GM23338 (cell line): ENCODE measurements at regions not wholly inside any gene's neighbourhood (a gene's known extent, or its start where the extent isn't known, plus 50 kb on each side); places are given as distances from the start of the nearest gene placed in this dataset.

Source experiments
- ATAC-seq: fragments of 200-7000 bp; cut with Tn5 transposase; 3 replicates; pipeline ENCODE4 v1.9.1; 2020
- DNase-seq: peaks from one replicate; pipeline ENCODE4 v3.0.0-alpha.2; 2015; ENCODE audit warnings: low spot score
- H2AFZ ChIP-seq: fragments of 200-600 bp; sonication (generic); 2 replicates; pipeline ENCODE4 v1.8.0; 2016; ENCODE audit warnings: antibody characterized with exemption, mild to moderate bottlenecking, moderate library complexity
- H3F3A ChIP-seq: fragments of 200-600 bp; sonication (generic); replicated peaks from 2 replicates; pipeline ENCODE4 v1.8.0; 2017; ENCODE audit warnings: antibody characterized with exemption, mixed run types, low read depth
- H3K27ac ChIP-seq: fragments of 200-600 bp; sonication (generic); 2 replicates; pipeline ENCODE4 v1.6.1; 2016; ENCODE audit warnings: low read depth
- H3K27me3 ChIP-seq: fragments of 200-600 bp; sonication (generic); 2 replicates; pipeline ENCODE4 v1.8.0; 2016; ENCODE audit warnings: mild to moderate bottlenecking, mixed run types, moderate library complexity; ENCODE audit not compliant: insufficient read depth
- H3K36me3 ChIP-seq: fragments of 200-600 bp; sonication (generic); 2 replicates; pipeline ENCODE4 v1.8.0; 2016; ENCODE audit warnings: mild to moderate bottlenecking; ENCODE audit not compliant: insufficient read depth
- H3K4me1 ChIP-seq: fragments of 200-600 bp; sonication (generic); 2 replicates; pipeline ENCODE4 v1.8.0; 2016; ENCODE audit warnings: mild to moderate bottlenecking, moderate library complexity; ENCODE audit not compliant: insufficient read depth
- H3K4me2 ChIP-seq: fragments of 200-600 bp; sonication (generic); 2 replicates; pipeline ENCODE4 v1.7.1; 2017; ENCODE audit warnings: mixed run types
- H3K4me3 ChIP-seq: fragments of 200-600 bp; sonication (generic); 2 replicates; pipeline ENCODE4 v1.6.1; 2016; ENCODE audit warnings: mixed run types
- H3K79me2 ChIP-seq: fragments of 200-600 bp; sonication (generic); replicated peaks from 2 replicates; pipeline ENCODE4 v1.8.0; 2017; ENCODE audit warnings: mild to moderate bottlenecking; ENCODE audit not compliant: insufficient read depth
- H3K9me2 ChIP-seq: fragments of 200-600 bp; sonication (generic); 2 replicates; pipeline ENCODE4 v1.8.0; 2017; ENCODE audit not compliant: insufficient read depth
- H4K20me1 ChIP-seq: fragments of 200-600 bp; sonication (generic); replicated peaks from 2 replicates; pipeline ENCODE4 v1.8.0; 2017; ENCODE audit warnings: mild to moderate bottlenecking; ENCODE audit not compliant: insufficient read depth
- H3K27ac Mint-ChIP-seq: 2 replicates; pipeline ENCODE4 v1.8.0; 2020; ENCODE audit warnings: inconsistent platforms, mild to moderate bottlenecking, moderate library complexity, mixed read lengths
- H3K27me3 Mint-ChIP-seq: 3 replicates; pipeline ENCODE4 v1.8.0; 2022; ENCODE audit warnings: low read depth, mild to moderate bottlenecking, moderate library complexity, mixed read lengths, inconsistent platforms; ENCODE audit not compliant: insufficient read depth, poor library complexity
- H3K36me3 Mint-ChIP-seq: 3 replicates; pipeline ENCODE4 v1.8.0; 2021; ENCODE audit warnings: low read depth, mild to moderate bottlenecking, inconsistent platforms, moderate library complexity, mixed read lengths
- H3K4me1 Mint-ChIP-seq: 3 replicates; pipeline ENCODE4 v1.8.0; 2020; ENCODE audit warnings: mild to moderate bottlenecking, inconsistent platforms, mixed read lengths
- H3K4me3 Mint-ChIP-seq: 3 replicates; pipeline ENCODE4 v1.8.0; 2021; ENCODE audit warnings: moderate library complexity, mild to moderate bottlenecking, inconsistent platforms, mixed read lengths
- H3K9me3 Mint-ChIP-seq: 3 replicates; pipeline ENCODE4 v1.8.0; 2020; ENCODE audit warnings: moderate library complexity, mild to moderate bottlenecking, inconsistent platforms, mixed read lengths
- CREB1 ChIP-seq: fragments of 250-450 bp; sonication (Bioruptor Pico); IDR thresholded peaks from 2 replicates; pipeline ENCODE4 v1.5.0; 2020; ENCODE audit warnings: low read depth, mild to moderate bottlenecking, moderate library complexity
- EZH2 ChIP-seq: fragments of 200-600 bp; sonication (generic); IDR thresholded peaks from one replicate; pipeline ENCODE4 v1.8.0; 2017; ENCODE audit warnings: antibody characterized with exemption, mild to moderate bottlenecking, low read depth; ENCODE audit not compliant: unreplicated experiment
- JUNB ChIP-seq: IDR thresholded peaks from one replicate; pipeline ENCODE4 v1.6.1; 2016; ENCODE audit warnings: antibody characterized with exemption; ENCODE audit not compliant: unreplicated experiment
- NANOG ChIP-seq: IDR thresholded peaks from 2 replicates; pipeline ENCODE4 v1.6.1; 2016; ENCODE audit warnings: antibody characterized with exemption, borderline replicate concordance
- POLR2AphosphoS5 ChIP-seq: IDR thresholded peaks from 2 replicates; pipeline ENCODE4 v1.6.1; 2016; ENCODE audit warnings: antibody characterized with exemption, low read depth
- STAT1 ChIP-seq: IDR thresholded peaks from one replicate; pipeline ENCODE4 v1.6.1; 2016; ENCODE audit warnings: antibody characterized with exemption; ENCODE audit not compliant: unreplicated experiment
- ZNF114 ChIP-seq: fragments of 250-450 bp; sonication (Bioruptor Pico); IDR thresholded peaks from 2 replicates; pipeline ENCODE4 v1.5.0; 2020; ENCODE audit warnings: mild to moderate bottlenecking, moderate library complexity
- TF ChIP-seq, protein P1 (sequence below): IDR thresholded peaks from 2 replicates; pipeline ENCODE4 v1.6.1; 2016; ENCODE audit warnings: antibody characterized with exemption
- TF ChIP-seq, protein P2 (sequence below), 2 experiments: fragments of 200-600 bp in 1 of 2; sonication (generic) in 1 of 2; conservative IDR thresholded peaks; 2 replicates each; pipeline versions ENCODE4 v1.5.1 to v1.6.1; 2016 to 2017; ENCODE audit warnings: antibody characterized with exemption in 2 of 2, low read depth in 2 of 2, mild to moderate bottlenecking in 2 of 2, moderate library complexity in 1 of 2
- TF ChIP-seq, protein P3 (sequence below): fragments of 250-450 bp; sonication (Bioruptor Pico); IDR thresholded peaks from 2 replicates; pipeline ENCODE4 v1.5.0; 2020; ENCODE audit warnings: mild to moderate bottlenecking, moderate library complexity

DNA sequence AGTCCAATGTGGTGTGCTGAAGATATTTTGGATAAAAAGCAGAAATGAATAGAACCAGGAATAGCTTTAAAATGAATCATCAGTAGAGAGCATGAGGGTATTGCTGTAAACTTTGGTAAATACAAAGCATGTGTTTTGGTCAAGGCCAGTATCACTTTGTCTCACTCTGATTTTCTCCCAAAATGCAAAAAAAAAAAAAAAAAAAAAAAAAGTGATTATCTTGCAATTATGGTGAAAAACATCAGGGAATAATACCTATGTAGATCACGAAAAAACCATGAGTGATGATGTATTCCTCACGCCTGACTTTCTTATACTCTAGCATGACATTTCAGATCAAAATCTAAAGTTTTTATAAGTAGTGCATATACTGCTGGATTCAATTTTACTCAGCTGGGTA is 897.9 kb upstream of the FAT3 start:
- ATAC-seq: no peak
- Histone ChIP-seq H3K27me3 (no peaks in the 10 kb centered on the region), H3K9me2 (no peaks in the 10 kb centered on the region), H3F3A (no peaks in the 10 kb centered on the region), H3K79me2 (no peaks in the 10 kb centered on the region), H4K20me1 (no peaks in the 10 kb centered on the region), H2AFZ (no peak overlapping the region), H3K4me3 (no peak overlapping the region), H3K4me2 (no peak overlapping the region), H3K27ac (no peak overlapping the region), H3K36me3 (no peaks in the 10 kb centered on the region; the same call in 1 of the 2 replicates), H3K4me1 (no peaks in the 10 kb centered on the region)
- Mint-ChIP-seq H3K9me3 (peaks cover 14% of the 10 kb centered on the region), H3K36me3 (peaks cover 6% of the 10 kb centered on the region; the same call in 2 of the 3 replicates), H3K27ac (no peak overlapping the region), H3K4me1 (no peaks in the 10 kb centered on the region), H3K27me3 (no peaks in the 10 kb centered on the region), H3K4me3 (no peak overlapping the region)
- no peak for DNase-seq
- TF ChIP-seq ZNF114 (no peak), STAT1 (no peak), CREB1 (no peak), JUNB (no peak), EZH2 (no peak), NANOG (no peak)
- TF ChIP-seq, protein P1, sequence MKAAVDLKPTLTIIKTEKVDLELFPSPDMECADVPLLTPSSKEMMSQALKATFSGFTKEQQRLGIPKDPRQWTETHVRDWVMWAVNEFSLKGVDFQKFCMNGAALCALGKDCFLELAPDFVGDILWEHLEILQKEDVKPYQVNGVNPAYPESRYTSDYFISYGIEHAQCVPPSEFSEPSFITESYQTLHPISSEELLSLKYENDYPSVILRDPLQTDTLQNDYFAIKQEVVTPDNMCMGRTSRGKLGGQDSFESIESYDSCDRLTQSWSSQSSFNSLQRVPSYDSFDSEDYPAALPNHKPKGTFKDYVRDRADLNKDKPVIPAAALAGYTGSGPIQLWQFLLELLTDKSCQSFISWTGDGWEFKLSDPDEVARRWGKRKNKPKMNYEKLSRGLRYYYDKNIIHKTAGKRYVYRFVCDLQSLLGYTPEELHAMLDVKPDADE: no peak
- TF ChIP-seq, protein P2, sequence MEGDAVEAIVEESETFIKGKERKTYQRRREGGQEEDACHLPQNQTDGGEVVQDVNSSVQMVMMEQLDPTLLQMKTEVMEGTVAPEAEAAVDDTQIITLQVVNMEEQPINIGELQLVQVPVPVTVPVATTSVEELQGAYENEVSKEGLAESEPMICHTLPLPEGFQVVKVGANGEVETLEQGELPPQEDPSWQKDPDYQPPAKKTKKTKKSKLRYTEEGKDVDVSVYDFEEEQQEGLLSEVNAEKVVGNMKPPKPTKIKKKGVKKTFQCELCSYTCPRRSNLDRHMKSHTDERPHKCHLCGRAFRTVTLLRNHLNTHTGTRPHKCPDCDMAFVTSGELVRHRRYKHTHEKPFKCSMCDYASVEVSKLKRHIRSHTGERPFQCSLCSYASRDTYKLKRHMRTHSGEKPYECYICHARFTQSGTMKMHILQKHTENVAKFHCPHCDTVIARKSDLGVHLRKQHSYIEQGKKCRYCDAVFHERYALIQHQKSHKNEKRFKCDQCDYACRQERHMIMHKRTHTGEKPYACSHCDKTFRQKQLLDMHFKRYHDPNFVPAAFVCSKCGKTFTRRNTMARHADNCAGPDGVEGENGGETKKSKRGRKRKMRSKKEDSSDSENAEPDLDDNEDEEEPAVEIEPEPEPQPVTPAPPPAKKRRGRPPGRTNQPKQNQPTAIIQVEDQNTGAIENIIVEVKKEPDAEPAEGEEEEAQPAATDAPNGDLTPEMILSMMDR (conservative IDR thresholded peaks at IDR 0.05; ENCODE audit: low read depth in 2 of 2): no peak

DNA sequence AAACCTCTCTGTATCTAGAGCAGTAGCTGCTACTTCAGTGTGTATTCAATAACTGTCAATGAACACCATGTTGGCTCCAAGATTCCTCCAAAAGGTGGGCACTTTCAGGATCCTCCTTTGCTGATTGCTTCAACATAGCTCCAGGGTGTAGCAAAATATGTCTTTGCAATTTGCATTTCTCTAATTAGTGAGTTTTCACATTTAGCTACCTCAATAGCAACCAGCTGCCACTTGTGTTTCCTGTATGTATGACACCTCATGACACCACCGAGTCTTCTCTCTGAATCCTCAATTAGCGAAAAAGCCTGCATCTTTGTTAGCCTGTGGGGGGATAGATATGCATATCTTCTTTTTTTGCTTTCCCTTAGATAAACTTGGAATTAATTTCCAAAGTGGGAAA is 898.3 kb upstream of the FAT3 start:
- Histone ChIP-seq H3K4me2 (no peak overlapping the region), H3K79me2 (no peaks in the 10 kb centered on the region), H3K27ac (no peak overlapping the region), H3F3A (no peaks in the 10 kb centered on the region), H3K27me3 (no peaks in the 10 kb centered on the region), H3K4me1 (no peaks in the 10 kb centered on the region), H3K9me2 (no peaks in the 10 kb centered on the region), H3K36me3 (no peaks in the 10 kb centered on the region; the same call in 1 of the 2 replicates), H4K20me1 (no peaks in the 10 kb centered on the region), H2AFZ (no peak overlapping the region), H3K4me3 (no peak overlapping the region)
- no peaks in the 10 kb centered on the region for H3K4me1 Mint-ChIP-seq
- H3K27ac Mint-ChIP-seq: no peak overlapping the region
- ATAC-seq: no peak
- H3K9me3 Mint-ChIP-seq: peaks cover 19% of the 10 kb centered on the region
- DNase-seq: no peak
- no peaks in the 10 kb centered on the region for H3K27me3 Mint-ChIP-seq
- no peak overlapping the region for H3K4me3 Mint-ChIP-seq
- peaks cover 6% of the 10 kb centered on the region; the same call in 2 of the 3 replicates for H3K36me3 Mint-ChIP-seq
- TF ChIP-seq, protein P3, sequence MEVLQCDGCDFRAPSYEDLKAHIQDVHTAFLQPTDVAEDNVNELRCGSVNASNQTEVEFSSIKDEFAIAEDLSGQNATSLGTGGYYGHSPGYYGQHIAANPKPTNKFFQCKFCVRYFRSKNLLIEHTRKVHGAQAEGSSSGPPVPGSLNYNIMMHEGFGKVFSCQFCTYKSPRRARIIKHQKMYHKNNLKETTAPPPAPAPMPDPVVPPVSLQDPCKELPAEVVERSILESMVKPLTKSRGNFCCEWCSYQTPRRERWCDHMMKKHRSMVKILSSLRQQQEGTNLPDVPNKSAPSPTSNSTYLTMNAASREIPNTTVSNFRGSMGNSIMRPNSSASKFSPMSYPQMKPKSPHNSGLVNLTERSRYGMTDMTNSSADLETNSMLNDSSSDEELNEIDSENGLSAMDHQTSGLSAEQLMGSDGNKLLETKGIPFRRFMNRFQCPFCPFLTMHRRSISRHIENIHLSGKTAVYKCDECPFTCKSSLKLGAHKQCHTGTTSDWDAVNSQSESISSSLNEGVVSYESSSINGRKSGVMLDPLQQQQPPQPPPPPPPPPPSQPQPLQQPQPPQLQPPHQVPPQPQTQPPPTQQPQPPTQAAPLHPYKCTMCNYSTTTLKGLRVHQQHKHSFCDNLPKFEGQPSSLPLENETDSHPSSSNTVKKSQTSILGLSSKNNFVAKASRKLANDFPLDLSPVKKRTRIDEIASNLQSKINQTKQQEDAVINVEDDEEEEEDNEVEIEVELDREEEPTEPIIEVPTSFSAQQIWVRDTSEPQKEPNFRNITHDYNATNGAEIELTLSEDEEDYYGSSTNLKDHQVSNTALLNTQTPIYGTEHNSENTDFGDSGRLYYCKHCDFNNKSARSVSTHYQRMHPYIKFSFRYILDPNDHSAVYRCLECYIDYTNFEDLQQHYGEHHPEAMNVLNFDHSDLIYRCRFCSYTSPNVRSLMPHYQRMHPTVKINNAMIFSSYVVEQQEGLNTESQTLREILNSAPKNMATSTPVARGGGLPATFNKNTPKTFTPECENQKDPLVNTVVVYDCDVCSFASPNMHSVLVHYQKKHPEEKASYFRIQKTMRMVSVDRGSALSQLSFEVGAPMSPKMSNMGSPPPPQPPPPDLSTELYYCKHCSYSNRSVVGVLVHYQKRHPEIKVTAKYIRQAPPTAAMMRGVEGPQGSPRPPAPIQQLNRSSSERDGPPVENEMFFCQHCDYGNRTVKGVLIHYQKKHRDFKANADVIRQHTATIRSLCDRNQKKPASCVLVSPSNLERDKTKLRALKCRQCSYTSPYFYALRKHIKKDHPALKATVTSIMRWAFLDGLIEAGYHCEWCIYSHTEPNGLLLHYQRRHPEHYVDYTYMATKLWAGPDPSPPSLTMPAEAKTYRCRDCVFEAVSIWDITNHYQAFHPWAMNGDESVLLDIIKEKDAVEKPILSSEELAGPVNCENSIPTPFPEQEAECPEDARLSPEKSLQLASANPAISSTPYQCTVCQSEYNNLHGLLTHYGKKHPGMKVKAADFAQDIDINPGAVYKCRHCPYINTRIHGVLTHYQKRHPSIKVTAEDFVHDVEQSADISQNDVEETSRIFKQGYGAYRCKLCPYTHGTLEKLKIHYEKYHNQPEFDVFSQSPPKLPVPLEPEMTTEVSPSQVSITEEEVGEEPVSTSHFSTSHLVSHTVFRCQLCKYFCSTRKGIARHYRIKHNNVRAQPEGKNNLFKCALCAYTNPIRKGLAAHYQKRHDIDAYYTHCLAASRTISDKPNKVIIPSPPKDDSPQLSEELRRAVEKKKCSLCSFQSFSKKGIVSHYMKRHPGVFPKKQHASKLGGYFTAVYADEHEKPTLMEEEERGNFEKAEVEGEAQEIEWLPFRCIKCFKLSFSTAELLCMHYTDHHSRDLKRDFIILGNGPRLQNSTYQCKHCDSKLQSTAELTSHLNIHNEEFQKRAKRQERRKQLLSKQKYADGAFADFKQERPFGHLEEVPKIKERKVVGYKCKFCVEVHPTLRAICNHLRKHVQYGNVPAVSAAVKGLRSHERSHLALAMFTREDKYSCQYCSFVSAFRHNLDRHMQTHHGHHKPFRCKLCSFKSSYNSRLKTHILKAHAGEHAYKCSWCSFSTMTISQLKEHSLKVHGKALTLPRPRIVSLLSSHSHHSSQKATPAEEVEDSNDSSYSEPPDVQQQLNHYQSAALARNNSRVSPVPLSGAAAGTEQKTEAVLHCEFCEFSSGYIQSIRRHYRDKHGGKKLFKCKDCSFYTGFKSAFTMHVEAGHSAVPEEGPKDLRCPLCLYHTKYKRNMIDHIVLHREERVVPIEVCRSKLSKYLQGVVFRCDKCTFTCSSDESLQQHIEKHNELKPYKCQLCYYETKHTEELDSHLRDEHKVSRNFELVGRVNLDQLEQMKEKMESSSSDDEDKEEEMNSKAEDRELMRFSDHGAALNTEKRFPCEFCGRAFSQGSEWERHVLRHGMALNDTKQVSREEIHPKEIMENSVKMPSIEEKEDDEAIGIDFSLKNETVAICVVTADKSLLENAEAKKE: no peak
- no peak for TF ChIP-seq ZNF114
- no peak for TF ChIP-seq NANOG
- TF ChIP-seq JUNB: no peak
- TF ChIP-seq, protein P2 (conservative IDR thresholded peaks at IDR 0.05; ENCODE audit: low read depth in 2 of 2): no peak
- no peak for TF ChIP-seq POLR2AphosphoS5
